Endothelial cell of umbilical vein (primary cell): ENCODE measurements at regions not wholly inside any gene's neighbourhood (a gene's known extent, or its start where the extent isn't known, plus 50 kb on each side); places are given as distances from the start of the nearest gene placed in this dataset.

Experiments
- BruUV-seq: library from RNA; stranded (reverse); fragments of 400-500 nt; replicated peaks from 2 replicates; lab custom pipeline; 2021; lab: Mats Ljungman, UMichigan
- CTCF ChIA-PET: fragments of 300-600, 350-600 bp; sonication (Branson Sonifier 250); formaldehyde crosslinking; loops from one replicate; lab custom pipeline; 2021; ENCODE audit warnings: antibody characterized with exemption, inconsistent platforms; lab: Charles Lee
- POLR2A ChIA-PET: fragments of 300-600, 350-600 bp; sonication (Branson Sonifier 250); formaldehyde crosslinking; loops from one replicate; lab custom pipeline; 2021; ENCODE audit warnings: antibody characterized with exemption, inconsistent platforms; lab: Charles Lee
- DNase-seq: peaks from one replicate; pipeline ENCODE4 v3.0.0-alpha.2; 2011; ENCODE audit warnings: low read depth, low spot score
- FAIRE-seq: peaks from 2 replicates; lab custom pipeline; 2011; peaks lifted over from hg19 to GRCh38; lab: Jason Lieb, UNC
- H2AFZ ChIP-seq: 2 replicates; pipeline ENCODE4 v1.6.0; 2012; ENCODE audit warnings: low read depth, low read length, control low read depth, inconsistent platforms
- H3K27ac ChIP-seq: 2 replicates; pipeline ENCODE4 v1.5.1; 2011; ENCODE audit warnings: low read depth, mild to moderate bottlenecking, control low read depth, low read length, moderate library complexity; ENCODE audit not compliant: insufficient read depth
- H3K27me3 ChIP-seq, 2 experiments: 2 replicates each; pipeline versions ENCODE4 v1.6.0 to v1.6.1; 2011; ENCODE audit warnings: low read length in 2 of 2, mixed read lengths in 1 of 2; ENCODE audit not compliant: control insufficient read depth in 2 of 2, insufficient read depth in 2 of 2
- H3K36me3 ChIP-seq, 2 experiments: 2 replicates in 1 of 2; 3 replicates in 1 of 2; pipeline ENCODE4 v1.5.1; 2011; ENCODE audit warnings: low read length in 2 of 2, mild to moderate bottlenecking in 1 of 2, moderate library complexity in 1 of 2; ENCODE audit not compliant: control insufficient read depth in 2 of 2, insufficient read depth in 2 of 2; ENCODE audit errors: extremely low read depth in 1 of 2
- H3K4me1 ChIP-seq: 3 replicates; pipeline ENCODE4 v1.5.1; 2011; ENCODE audit warnings: mild to moderate bottlenecking, low read length; ENCODE audit not compliant: control insufficient read depth, insufficient read depth; ENCODE audit errors: extremely low read depth
- H3K4me2 ChIP-seq: 2 replicates; pipeline ENCODE4 v1.6.1; 2011; ENCODE audit warnings: low read length, control low read depth, mixed read lengths; ENCODE audit not compliant: insufficient read depth
- H3K4me3 ChIP-seq, 3 experiments: fragments of 200-600 bp in 1 of 3; sonication (generic), shearing (Covaris generic) in 1 of 3; replicated peaks in 1 of 3; 2 replicates each; pipeline ENCODE4 v1.5.1; 2011 to 2016; ENCODE audit warnings: control low read depth in 3 of 3, low read length in 3 of 3, mild to moderate bottlenecking in 2 of 3, inconsistent platforms in 1 of 3, low read depth in 1 of 3, moderate library complexity in 1 of 3; ENCODE audit not compliant: insufficient read depth in 1 of 3
- H3K79me2 ChIP-seq: 2 replicates; pipeline ENCODE4 v1.6.0; 2012; ENCODE audit warnings: low read length, inconsistent platforms; ENCODE audit not compliant: control insufficient read depth, insufficient read depth
- H3K9ac ChIP-seq: replicated peaks from 2 replicates; pipeline ENCODE3; 2011; ENCODE audit warnings: low read length, control low read depth; ENCODE audit not compliant: insufficient read depth; ENCODE audit errors: extremely low read depth
- H3K9me1 ChIP-seq: replicated peaks from 3 replicates; pipeline ENCODE4 v1.6.0; 2011; ENCODE audit warnings: mild to moderate bottlenecking, low read length; ENCODE audit not compliant: control insufficient read depth, insufficient read depth; ENCODE audit errors: extremely low read depth
- H3K9me3 ChIP-seq: replicated peaks from 2 replicates; pipeline ENCODE4 v1.5.1; 2012; ENCODE audit warnings: low read length, inconsistent platforms; ENCODE audit not compliant: control insufficient read depth, insufficient read depth
- H4K20me1 ChIP-seq: replicated peaks from 2 replicates; pipeline ENCODE3; 2011; ENCODE audit warnings: mild to moderate bottlenecking, low read length; ENCODE audit not compliant: control insufficient read depth, insufficient read depth; ENCODE audit errors: extremely low read depth
- CTCF ChIP-seq, 2 donors: IDR thresholded peaks; 1 replicate in 1 of 2; 2 replicates in 1 of 2; pipeline ENCODE4 v1.5.1; 2011; ENCODE audit warnings: low read length in 2 of 2, mild to moderate bottlenecking in 2 of 2, moderate library complexity in 2 of 2, control low read depth in 1 of 2, inconsistent platforms in 1 of 2, low read depth in 1 of 2; ENCODE audit not compliant: insufficient read depth in 1 of 2; ENCODE audit errors: extremely low read depth in 1 of 2
- EZH2 ChIP-seq: IDR thresholded peaks from 2 replicates; pipeline ENCODE4 v1.6.1; 2012; ENCODE audit warnings: borderline replicate concordance, low read depth, mild to moderate bottlenecking, moderate library complexity, low read length, inconsistent platforms; ENCODE audit not compliant: severe bottlenecking
- FOS ChIP-seq: IDR thresholded peaks from 2 replicates; pipeline ENCODE4 v1.6.1; 2011; ENCODE audit warnings: mild to moderate bottlenecking, low read length, moderate library complexity, borderline replicate concordance; ENCODE audit not compliant: insufficient read depth
- GATA2 ChIP-seq: IDR thresholded peaks from 2 replicates; pipeline ENCODE4 v1.7.0; 2011; ENCODE audit warnings: low read depth, mild to moderate bottlenecking, moderate library complexity, mixed read lengths, low read length; ENCODE audit not compliant: insufficient read length, insufficient read depth
- JUN ChIP-seq: IDR thresholded peaks from 2 replicates; pipeline ENCODE4 v1.6.1; 2011; ENCODE audit warnings: borderline replicate concordance, low read depth; ENCODE audit not compliant: insufficient read length, insufficient read depth
- MAX ChIP-seq: IDR thresholded peaks from 2 replicates; pipeline ENCODE4 v1.6.1; 2011; ENCODE audit not compliant: insufficient read depth, insufficient read length
- MYC ChIP-seq: IDR thresholded peaks from one replicate; pipeline ENCODE4 v1.6.1; 2011; ENCODE audit warnings: mild to moderate bottlenecking, low read depth, low read length
- POLR2A ChIP-seq: IDR thresholded peaks from 2 replicates; pipeline ENCODE4 v1.6.1; 2012; ENCODE audit warnings: low read depth, mild to moderate bottlenecking, control low read depth, low read length
- POLR2AphosphoS5 ChIP-seq: IDR thresholded peaks from 2 replicates; pipeline ENCODE4 v1.6.1; 2012; ENCODE audit warnings: low read depth, mild to moderate bottlenecking, control low read depth, low read length, moderate library complexity; ENCODE audit not compliant: insufficient read depth
- dilution Hi-C: fragments of 300-500 bp; cut with MboI; formaldehyde crosslinking; loops from one replicate; pipeline ENCODE4 v1.15.0; 2019; ENCODE audit warnings: low sequenced_read_pairs; ENCODE audit not compliant: extremely low pct_ligation_motif_present
- intact Hi-C: fragments of 100-400 bp; cut with micrococcal nuclease; formaldehyde crosslinking; loops from one replicate; pipeline ENCODE4 v1.10.0; 2022

- Histone ChIP-seq H3K27me3 (no peaks in the 10 kb centered on the region), H3K4me2 (no peak overlapping the region), H3K27ac (no peak overlapping the region), H3K36me3 (no peaks in the 10 kb centered on the region), H3K9me1 (no peaks in the 10 kb centered on the region), H3K9me3 (no peaks in the 10 kb centered on the region), H3K4me3 (no peak overlapping the region), H4K20me1 (no peaks in the 10 kb centered on the region), H3K9ac (no peak overlapping the region), H3K4me1 (peaks cover 4% of the 10 kb centered on the region), H2AFZ (peak overlapping the region; percentile 46), H3K79me2 (no peaks in the 10 kb centered on the region)
- ChIA-PET POLR2A (no interaction called here), CTCF (interaction anchor here (1.0 to 1.5 kb wide), 2 partner anchors 9 to 170 kb away, joined by 3 to 6 read pairs; no protein-coding TSS in a partner anchor)
- no peak for TF ChIP-seq JUN
- no peak for TF ChIP-seq GATA2
- no peak for TF ChIP-seq EZH2
- no peak for TF ChIP-seq POLR2A
- no peak for TF ChIP-seq CTCF (IDR thresholded peaks at IDR 0.05; ENCODE audit: extremely low read depth in 1 of 2, insufficient read depth in 1 of 2, low read depth in 1 of 2, low read length in 2 of 2)
- no peak for TF ChIP-seq MAX
- TF ChIP-seq FOS: no peak
- TF ChIP-seq MYC: no peak
- no peak for TF ChIP-seq POLR2AphosphoS5
- DNase-seq (peak; percentile 32), FAIRE-seq (no peak)
- BruUV-seq: no TSS peak
- dilution Hi-C loops: no loop called here
- intact Hi-C loops: no loop called here
Measured at GRCh38 chr1:199282751-199283305, 644.0 kb downstream of the PTPRC start.
